Progenitor cell of endocrine pancreas (in vitro differentiated cells): ENCODE measurements at regions not wholly inside any gene's neighbourhood (a gene's known extent, or its start where the extent isn't known, plus 50 kb on each side); places are given as distances from the start of the nearest gene placed in this dataset.

Experiments
- DNase-seq: peaks from one replicate; pipeline ENCODE4 v3.0.0; 2021; ENCODE audit warnings: low spot score; ENCODE audit not compliant: unreplicated experiment
- H3K27ac Mint-ChIP-seq: 2 replicates; pipeline ENCODE4 v1.8.0; 2021; ENCODE audit warnings: mild to moderate bottlenecking, moderate library complexity, mixed read lengths
- H3K27me3 Mint-ChIP-seq: 2 replicates; pipeline ENCODE4 v1.8.0; 2021; ENCODE audit warnings: mixed read lengths
- H3K36me3 Mint-ChIP-seq: 2 replicates; pipeline ENCODE4 v1.8.0; 2022; ENCODE audit warnings: mixed read lengths; ENCODE audit not compliant: insufficient read depth
- H3K4me1 Mint-ChIP-seq: 2 replicates; pipeline ENCODE4 v1.8.0; 2021; ENCODE audit warnings: low read depth, mixed read lengths
- H3K4me3 Mint-ChIP-seq: 2 replicates; pipeline ENCODE4 v1.8.0; 2021; ENCODE audit warnings: low read depth, mild to moderate bottlenecking, moderate library complexity, mixed read lengths
- H3K9me3 Mint-ChIP-seq: 2 replicates; pipeline ENCODE4 v1.8.0; 2021; ENCODE audit warnings: low read depth, mixed read lengths
- TF ChIP-seq, protein P1 (sequence below): fragments of 200-600 bp; sonication (generic); IDR thresholded peaks from one replicate; pipeline ENCODE4 v1.5.0; 2021; ENCODE audit warnings: antibody characterized with exemption, mild to moderate bottlenecking; ENCODE audit not compliant: unreplicated experiment

- Mint-ChIP-seq H3K27me3 (no peaks in the 10 kb centered on the region), H3K36me3 (no peaks in the 10 kb centered on the region), H3K27ac (no peak overlapping the region), H3K9me3 (no peaks in the 10 kb centered on the region), H3K4me1 (peaks cover 33% of the 10 kb centered on the region), H3K4me3 (no peak overlapping the region)
- TF ChIP-seq, protein P1, sequence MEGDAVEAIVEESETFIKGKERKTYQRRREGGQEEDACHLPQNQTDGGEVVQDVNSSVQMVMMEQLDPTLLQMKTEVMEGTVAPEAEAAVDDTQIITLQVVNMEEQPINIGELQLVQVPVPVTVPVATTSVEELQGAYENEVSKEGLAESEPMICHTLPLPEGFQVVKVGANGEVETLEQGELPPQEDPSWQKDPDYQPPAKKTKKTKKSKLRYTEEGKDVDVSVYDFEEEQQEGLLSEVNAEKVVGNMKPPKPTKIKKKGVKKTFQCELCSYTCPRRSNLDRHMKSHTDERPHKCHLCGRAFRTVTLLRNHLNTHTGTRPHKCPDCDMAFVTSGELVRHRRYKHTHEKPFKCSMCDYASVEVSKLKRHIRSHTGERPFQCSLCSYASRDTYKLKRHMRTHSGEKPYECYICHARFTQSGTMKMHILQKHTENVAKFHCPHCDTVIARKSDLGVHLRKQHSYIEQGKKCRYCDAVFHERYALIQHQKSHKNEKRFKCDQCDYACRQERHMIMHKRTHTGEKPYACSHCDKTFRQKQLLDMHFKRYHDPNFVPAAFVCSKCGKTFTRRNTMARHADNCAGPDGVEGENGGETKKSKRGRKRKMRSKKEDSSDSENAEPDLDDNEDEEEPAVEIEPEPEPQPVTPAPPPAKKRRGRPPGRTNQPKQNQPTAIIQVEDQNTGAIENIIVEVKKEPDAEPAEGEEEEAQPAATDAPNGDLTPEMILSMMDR: no peak
- DNase-seq: no peak
Observed at GRCh38 chr1:116454940-116455339, 81.9 kb downstream of the ATP1A1 start.

DNA sequence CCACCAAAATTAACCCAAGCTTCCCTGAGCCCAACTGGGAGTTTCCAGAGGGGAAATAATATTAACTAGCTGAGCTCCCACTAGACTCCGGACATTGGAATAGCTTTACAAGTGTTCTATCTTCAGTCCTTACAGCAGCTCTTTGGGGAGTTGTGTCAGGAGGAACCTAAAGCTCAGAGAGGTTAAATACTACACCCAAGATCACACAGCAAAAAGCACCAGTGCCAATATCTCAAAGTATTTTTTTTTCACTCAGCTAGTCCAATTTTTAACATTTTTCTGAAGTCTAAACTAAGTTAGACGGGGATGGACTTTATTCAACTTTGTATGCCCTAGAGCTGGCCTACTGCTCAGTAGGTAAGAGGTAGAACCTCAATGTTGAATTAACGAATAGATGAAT is 82.5 kb downstream of the ATP1A1 start:
- Mint-ChIP-seq H3K4me1 (peaks cover 34% of the 10 kb centered on the region), H3K9me3 (no peaks in the 10 kb centered on the region)
- TF ChIP-seq, protein P1: no peak

GRCh38 chr1:116457946-116458604 is 85.0 kb downstream of the ATP1A1 start:
- DNase-seq: no peak
- Mint-ChIP-seq H3K4me1 (peaks cover 31% of the 10 kb centered on the region), H3K27ac (no peak overlapping the region), H3K4me3 (no peak overlapping the region), H3K27me3 (no peaks in the 10 kb centered on the region), H3K36me3 (no peaks in the 10 kb centered on the region), H3K9me3 (no peaks in the 10 kb centered on the region)
- TF ChIP-seq, protein P1: no peak

More for the DNA sequence above, 82.5 kb downstream of the ATP1A1 start:
- Mint-ChIP-seq H3K4me3 (no peak overlapping the region), H3K27me3 (no peaks in the 10 kb centered on the region), H3K27ac (no peak overlapping the region), H3K36me3 (no peaks in the 10 kb centered on the region)
- no peak for DNase-seq

DNA sequence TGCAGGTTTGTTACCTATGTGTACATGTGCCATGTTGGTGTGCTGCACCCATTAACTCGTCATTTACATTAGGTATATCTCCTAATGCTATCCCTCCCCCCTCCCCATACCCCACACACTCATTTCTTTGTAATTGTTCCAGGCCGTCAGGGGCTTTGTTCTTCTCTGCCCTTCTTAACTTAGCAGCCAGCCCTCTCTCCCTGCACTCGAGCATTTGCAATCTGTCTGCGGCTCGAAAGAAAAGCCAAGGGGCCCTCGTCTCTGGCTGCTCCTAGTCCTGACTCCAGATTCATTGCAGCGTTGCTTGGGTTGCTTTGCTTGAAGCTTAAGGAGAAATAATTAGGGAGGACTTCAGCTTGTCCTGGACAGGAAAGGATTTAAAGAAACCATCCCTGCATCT is 85.7 kb downstream of the ATP1A1 start:
- H3K4me3 Mint-ChIP-seq: no peak overlapping the region
- H3K4me1 Mint-ChIP-seq: peaks cover 26% of the 10 kb centered on the region
- no peaks in the 10 kb centered on the region for H3K27me3 Mint-ChIP-seq
- DNase-seq: no peak
- H3K36me3 Mint-ChIP-seq: no peaks in the 10 kb centered on the region
- TF ChIP-seq, protein P1: no peak
- peak overlapping the region; percentile 63 for H3K27ac Mint-ChIP-seq
- H3K9me3 Mint-ChIP-seq: no peaks in the 10 kb centered on the region

DNA sequence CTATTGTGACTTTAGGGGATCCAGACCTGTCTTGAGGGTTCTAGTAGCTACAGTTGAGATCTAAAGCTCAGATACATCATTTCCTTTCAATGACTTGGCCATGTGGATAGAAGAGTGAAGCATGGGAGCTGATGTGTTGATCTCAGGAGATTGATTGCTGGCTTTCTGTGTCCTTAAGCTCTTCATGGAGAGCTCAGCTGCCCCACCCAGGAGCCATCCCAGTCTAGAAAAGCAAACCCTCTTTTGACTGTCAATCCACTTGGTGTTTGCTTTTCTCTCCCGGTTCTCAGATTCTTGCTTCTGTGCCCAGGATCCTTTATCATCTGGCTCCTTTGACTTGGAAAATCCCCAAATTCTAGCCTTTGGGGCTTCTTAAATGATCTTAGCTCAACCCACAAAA is 87.2 kb downstream of the ATP1A1 start:
- Mint-ChIP-seq H3K36me3 (no peaks in the 10 kb centered on the region), H3K4me1 (peaks cover 21% of the 10 kb centered on the region), H3K4me3 (no peak overlapping the region), H3K9me3 (no peaks in the 10 kb centered on the region), H3K27ac (no peak overlapping the region), H3K27me3 (no peaks in the 10 kb centered on the region)
- TF ChIP-seq, protein P1: no peak
- DNase-seq: no peak
